ENCODE measurements at regions not wholly inside any gene's neighbourhood (a gene's known extent, or its start where the extent isn't known, plus 50 kb on each side); places are given as distances from the start of the nearest gene placed in this dataset.

DNA sequence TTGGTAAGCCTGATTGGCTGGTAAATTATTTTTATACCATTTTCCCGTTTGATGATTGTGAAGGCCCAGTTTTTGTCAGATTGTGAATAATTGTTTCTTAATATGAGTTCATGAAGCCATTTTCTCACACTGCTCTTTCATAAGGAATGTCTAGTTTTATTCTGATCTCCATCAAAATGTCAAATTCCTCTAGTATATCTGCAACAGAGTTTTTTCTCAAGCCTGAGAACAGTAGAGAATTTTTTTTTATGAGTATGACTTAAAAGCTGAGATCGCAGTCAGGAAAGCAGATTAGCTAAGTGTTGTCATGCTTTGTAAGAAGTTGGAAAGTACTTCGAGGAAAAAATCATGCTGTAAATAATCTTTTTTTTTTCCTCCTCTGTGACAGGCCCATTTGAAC is 484.9 kb upstream of the ATP2B1 start:
- TF ChIP-seq, protein P1, sequence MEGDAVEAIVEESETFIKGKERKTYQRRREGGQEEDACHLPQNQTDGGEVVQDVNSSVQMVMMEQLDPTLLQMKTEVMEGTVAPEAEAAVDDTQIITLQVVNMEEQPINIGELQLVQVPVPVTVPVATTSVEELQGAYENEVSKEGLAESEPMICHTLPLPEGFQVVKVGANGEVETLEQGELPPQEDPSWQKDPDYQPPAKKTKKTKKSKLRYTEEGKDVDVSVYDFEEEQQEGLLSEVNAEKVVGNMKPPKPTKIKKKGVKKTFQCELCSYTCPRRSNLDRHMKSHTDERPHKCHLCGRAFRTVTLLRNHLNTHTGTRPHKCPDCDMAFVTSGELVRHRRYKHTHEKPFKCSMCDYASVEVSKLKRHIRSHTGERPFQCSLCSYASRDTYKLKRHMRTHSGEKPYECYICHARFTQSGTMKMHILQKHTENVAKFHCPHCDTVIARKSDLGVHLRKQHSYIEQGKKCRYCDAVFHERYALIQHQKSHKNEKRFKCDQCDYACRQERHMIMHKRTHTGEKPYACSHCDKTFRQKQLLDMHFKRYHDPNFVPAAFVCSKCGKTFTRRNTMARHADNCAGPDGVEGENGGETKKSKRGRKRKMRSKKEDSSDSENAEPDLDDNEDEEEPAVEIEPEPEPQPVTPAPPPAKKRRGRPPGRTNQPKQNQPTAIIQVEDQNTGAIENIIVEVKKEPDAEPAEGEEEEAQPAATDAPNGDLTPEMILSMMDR (IDR thresholded peaks at IDR 0.05; ENCODE audit: insufficient read depth, low read depth, low read length): no peak
- ChIA-PET POLR2A (no interaction called here), CTCF (interaction anchor here (0.8 kb wide), 1 partner anchor 19 kb away, joined by 3 read pairs; no protein-coding TSS in a partner anchor)
- no peak overlapping the region for H3K4me3 ChIP-seq (ENCODE audit: low read depth, low read length)
- no peak for DNase-seq (ENCODE audit: low read depth)
- H3K27me3 ChIP-seq (ENCODE audit: control insufficient read depth, insufficient read depth, low read length): no peaks in the 10 kb centered on the region
- no peaks in the 10 kb centered on the region for H3K36me3 ChIP-seq (ENCODE audit: control insufficient read depth, insufficient read depth, low read length)

DNA sequence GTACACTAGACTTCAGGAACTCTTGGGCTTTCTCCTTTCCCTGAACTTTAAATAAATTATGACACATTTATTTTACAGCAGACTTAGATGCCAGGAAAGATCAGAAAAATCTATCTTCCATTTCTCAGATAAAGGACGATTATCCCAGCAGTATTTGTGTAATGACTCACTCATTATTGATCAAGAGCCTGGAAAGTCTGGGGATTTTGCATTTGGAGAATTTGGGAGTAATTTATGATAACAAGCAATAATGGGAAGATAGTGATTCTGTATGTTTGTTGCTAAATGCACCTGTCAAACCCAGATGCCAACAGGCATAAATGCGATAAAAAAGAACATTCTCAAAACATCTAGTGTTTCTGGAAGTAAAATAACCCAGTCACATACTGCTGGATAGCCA is 480.2 kb upstream of the ATP2B1 start:
- POLR2A ChIA-PET: interaction anchor here (0.5 kb wide), 1 partner anchor 326 kb away, joined by 9 read pairs; no protein-coding TSS in a partner anchor
- TF ChIP-seq, protein P1 (IDR thresholded peaks at IDR 0.05; ENCODE audit: insufficient read depth, low read depth, low read length): no peak
- no peaks in the 10 kb centered on the region for H3K36me3 ChIP-seq (ENCODE audit: control insufficient read depth, insufficient read depth, low read length)
- CTCF ChIA-PET: no interaction called here
- DNase-seq (ENCODE audit: low read depth): no peak
- H3K4me3 ChIP-seq (ENCODE audit: low read depth, low read length): no peak overlapping the region
- H3K27me3 ChIP-seq (ENCODE audit: control insufficient read depth, insufficient read depth, low read length): no peaks in the 10 kb centered on the region

DNA sequence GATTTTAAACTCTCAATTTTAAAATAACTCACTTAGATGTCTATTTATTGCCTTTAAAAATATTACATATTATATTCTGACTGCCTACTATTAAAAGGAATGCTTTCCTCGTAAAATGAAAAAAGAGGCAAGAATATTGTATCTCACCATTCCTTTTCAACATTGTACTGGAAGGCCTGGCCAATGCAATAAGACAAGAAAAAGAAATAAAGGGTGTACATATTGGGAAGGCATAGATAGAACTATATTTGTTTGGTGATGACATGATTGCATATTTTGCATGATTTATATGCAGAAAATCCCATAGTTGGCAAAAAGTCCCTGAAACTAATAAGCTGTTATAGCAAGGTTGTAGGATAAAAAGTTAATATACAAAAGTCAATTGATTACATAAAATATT is 474.6 kb upstream of the ATP2B1 start:
- POLR2A ChIA-PET: no interaction called here
- Histone ChIP-seq H3K27me3 (ENCODE audit: control insufficient read depth, insufficient read depth, low read length) (no peaks in the 10 kb centered on the region), H3K4me3 (ENCODE audit: low read depth, low read length) (no peak overlapping the region), H3K36me3 (ENCODE audit: control insufficient read depth, insufficient read depth, low read length) (no peaks in the 10 kb centered on the region)
- TF ChIP-seq, protein P1 (IDR thresholded peaks at IDR 0.05; ENCODE audit: insufficient read depth, low read depth, low read length): no peak
- no peak for DNase-seq (ENCODE audit: low read depth)
- CTCF ChIA-PET: no interaction called here

DNA sequence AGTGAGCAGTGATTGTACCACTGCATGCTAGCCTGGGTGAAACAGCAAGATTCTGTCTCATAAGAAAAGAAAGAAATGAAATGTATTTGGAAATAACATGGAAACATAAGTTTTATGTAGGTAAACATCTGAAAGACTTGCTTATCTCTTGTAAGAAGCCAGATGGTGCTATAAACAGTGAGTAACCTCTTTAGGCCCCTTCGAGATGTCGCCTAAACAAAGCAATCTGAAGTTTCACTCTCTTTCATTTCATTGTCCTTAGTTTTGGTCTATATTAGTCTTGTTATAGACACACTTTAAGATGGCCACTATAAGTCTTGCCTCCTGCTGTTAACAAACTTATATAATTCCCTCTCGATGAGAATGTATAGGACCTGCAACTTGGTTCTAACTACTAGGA is 472.6 kb upstream of the ATP2B1 start:
- Histone ChIP-seq H3K27me3 (ENCODE audit: control insufficient read depth, insufficient read depth, low read length) (no peaks in the 10 kb centered on the region), H3K4me3 (ENCODE audit: low read depth, low read length) (no peak overlapping the region), H3K36me3 (ENCODE audit: control insufficient read depth, insufficient read depth, low read length) (no peaks in the 10 kb centered on the region)
- ChIA-PET CTCF (no interaction called here), POLR2A (no interaction called here)
- no peak for DNase-seq (ENCODE audit: low read depth)
- TF ChIP-seq, protein P1 (IDR thresholded peaks at IDR 0.05; ENCODE audit: insufficient read depth, low read depth, low read length): no peak

DNA sequence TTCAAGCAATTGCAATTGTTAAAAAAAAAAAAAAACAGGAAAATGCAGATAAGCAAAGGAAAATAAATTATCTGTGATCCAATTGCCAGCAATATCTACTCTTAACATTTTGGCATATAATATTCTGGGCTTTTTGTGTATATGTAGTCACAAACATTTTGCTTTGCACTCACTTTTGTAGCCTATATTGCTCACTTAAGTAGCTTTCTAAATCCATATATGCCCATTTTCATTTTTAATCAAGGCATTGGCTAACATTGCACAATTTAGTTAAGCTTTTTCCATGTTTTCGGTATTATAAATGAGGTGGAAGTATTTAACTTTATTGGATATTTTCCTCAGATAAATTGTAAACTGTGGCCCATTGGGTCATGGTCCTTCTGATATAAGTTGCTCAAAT is 466.3 kb upstream of the ATP2B1 start:
- POLR2A ChIA-PET: no interaction called here
- Histone ChIP-seq H3K36me3 (ENCODE audit: control insufficient read depth, insufficient read depth, low read length) (no peaks in the 10 kb centered on the region), H3K4me3 (ENCODE audit: low read depth, low read length) (no peak overlapping the region), H3K27me3 (ENCODE audit: control insufficient read depth, insufficient read depth, low read length) (no peaks in the 10 kb centered on the region; the same call in 1 of the 2 replicates)
- no peak for DNase-seq (ENCODE audit: low read depth)
- TF ChIP-seq, protein P1 (IDR thresholded peaks at IDR 0.05; ENCODE audit: insufficient read depth, low read depth, low read length): no peak
- CTCF ChIA-PET: interaction anchor here (0.7 to 1.5 kb wide), 3 partner anchors 14 to 641 kb away, joined by 3 read pairs; no protein-coding TSS in a partner anchor

All from BJ (cell line).